Fibroblast of skin of back (primary cell): ENCODE measurements at regions not wholly inside any gene's neighbourhood (a gene's known extent, or its start where the extent isn't known, plus 50 kb on each side); places are given as distances from the start of the nearest gene placed in this dataset.
"Not testable (repeated sequence)": the region's sequence is repeated elsewhere in the genome, so short reads cannot be mapped to it uniquely, and the experiment has no call there.

Experiments
- DNase-seq: peaks from one replicate; pipeline ENCODE4 v3.0.0-alpha.2; 2013

- DNase-seq = no peak
Observed at GRCh38 chr4:31793907-31794306, 1073.7 kb downstream of the PCDH7 start.

DNA sequence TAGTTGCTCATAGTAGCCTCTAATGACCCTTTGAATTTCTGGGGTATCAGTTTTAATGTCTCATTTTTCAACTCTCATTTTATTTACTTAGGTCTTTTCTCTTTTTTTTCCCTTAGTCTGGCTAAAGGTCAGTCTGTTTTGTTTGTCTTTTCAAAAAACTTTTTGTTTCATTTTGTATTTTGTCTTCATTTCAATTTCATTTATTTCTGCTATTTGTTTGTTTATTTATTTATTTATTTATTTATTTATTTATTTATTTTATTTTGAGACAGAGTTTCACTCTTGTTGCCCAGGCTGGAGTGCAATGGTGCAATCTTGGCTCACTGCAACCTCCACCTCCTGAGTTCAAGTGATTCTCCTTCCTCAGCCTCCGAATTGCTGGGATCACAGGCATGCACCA is 1076.9 kb downstream of the PCDH7 start:
- not testable (repeated sequence) for DNase-seq

DNA sequence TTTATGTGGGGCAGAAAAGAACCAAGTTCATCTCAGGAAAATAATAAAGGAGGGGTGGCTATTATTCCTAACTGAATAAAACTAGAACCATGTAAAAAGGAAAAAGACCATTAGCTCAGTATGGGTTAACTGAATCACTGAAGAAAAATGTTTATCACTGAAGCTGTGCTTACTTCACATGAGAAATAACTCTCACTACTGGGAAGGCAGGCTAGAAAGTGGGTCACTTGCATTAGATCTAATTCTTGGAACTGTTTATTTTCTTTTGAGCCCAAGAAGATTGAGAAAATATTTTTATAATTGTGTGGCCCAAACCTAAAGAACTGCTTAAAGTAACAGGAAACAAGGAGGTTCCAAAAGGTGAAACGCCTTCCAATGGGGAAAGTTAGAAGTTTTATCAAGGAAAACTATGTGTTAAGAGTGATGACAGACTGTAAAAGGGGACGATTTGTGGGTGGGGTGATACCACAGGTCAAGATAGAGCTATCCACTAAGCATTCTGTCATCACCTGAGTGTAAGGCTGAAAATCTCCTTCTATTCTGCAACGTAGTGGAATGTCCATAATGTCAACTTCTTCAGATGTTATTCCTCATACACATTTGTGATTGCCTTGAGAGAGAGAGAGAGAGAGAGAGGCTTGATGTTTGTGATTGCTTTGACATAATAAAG is 1083.5 kb downstream of the PCDH7 start:
- peak; percentile 16 for DNase-seq

GRCh38 chr4:31807036-31807435 is 1086.9 kb downstream of the PCDH7 start:
- no peak for DNase-seq

DNA sequence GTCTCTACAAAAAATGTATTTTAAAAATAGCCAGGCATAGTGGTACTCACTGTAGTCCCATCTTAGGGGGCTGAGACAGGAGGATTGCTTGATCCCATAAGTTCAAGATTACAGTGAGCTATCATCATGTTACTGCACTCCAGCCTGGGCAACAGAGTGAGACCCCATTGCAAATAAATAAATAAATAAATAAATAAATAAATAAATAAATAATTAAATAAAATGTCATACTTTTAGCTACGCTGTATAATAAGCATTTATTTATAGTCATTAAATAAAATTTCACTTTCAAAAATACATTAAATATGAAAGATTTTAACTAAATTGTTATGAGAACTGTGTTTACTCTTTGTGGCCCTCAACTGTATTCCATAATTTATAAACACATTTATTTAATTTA is 1124.2 kb downstream of the PCDH7 start:
- DNase-seq = no peak

DNA sequence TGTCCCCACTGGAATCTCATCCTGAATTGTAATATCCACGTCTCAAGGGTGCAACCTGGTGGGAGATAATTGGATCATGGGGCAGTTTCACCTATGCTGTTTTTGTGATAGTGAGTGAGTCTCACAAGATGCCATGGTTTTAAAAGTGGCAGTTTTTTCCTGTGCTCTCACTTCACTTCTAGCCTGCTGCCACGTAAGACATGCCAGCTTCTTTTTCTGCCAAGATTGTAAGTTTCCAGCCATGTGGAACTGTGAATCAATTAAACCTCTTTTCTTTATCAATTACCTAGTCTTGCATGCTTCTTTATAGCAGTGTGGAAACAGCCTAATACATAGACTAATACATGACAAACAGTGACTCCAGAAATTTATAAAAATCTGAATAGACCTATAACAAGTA is 1131.8 kb downstream of the PCDH7 start:
- no peak for DNase-seq

GRCh38 chr4:31877429-31877828 is 1157.3 kb downstream of the PCDH7 start:
- DNase-seq = no peak

DNA sequence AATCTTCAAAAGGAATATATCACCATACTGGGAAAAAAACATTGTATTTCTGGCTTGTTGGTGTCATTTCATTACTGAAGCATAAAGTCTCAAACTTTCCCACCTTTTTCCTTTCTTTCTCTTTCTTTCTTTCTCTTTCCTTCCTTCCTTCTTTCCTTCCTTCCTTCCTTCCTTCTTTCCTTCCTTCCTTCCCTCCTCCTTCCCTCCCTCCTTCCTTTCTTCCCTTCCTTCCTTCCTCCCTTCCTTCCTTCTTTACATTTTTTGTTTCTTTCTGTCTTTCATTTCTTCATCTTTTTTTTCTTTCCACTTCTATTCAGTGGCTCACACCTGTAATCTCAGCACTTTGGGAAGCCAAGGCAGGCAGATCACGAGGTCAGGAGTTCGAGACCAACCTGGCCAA is 1160.7 kb downstream of the PCDH7 start:
- not testable (repeated sequence) for DNase-seq

GRCh38 chr4:31896349-31896748 is 1176.2 kb downstream of the PCDH7 start:
- no peak for DNase-seq

- no peak for DNase-seq
Observed at GRCh38 chr4:31905363-31905762, 1185.2 kb downstream of the PCDH7 start.

GRCh38 chr4:31908261-31908660 is 1188.1 kb downstream of the PCDH7 start:
- DNase-seq = no peak

GRCh38 chr4:31917334-31917733 is 1197.2 kb downstream of the PCDH7 start:
- DNase-seq = no peak

GRCh38 chr4:31918891-31919290 is 1198.7 kb downstream of the PCDH7 start:
- peak; percentile 6 for DNase-seq

GRCh38 chr4:31923634-31924033 is 1203.5 kb downstream of the PCDH7 start:
- no peak for DNase-seq

GRCh38 chr4:31929676-31930345 is 1209.6 kb downstream of the PCDH7 start:
- peak; percentile 4 for DNase-seq

DNA sequence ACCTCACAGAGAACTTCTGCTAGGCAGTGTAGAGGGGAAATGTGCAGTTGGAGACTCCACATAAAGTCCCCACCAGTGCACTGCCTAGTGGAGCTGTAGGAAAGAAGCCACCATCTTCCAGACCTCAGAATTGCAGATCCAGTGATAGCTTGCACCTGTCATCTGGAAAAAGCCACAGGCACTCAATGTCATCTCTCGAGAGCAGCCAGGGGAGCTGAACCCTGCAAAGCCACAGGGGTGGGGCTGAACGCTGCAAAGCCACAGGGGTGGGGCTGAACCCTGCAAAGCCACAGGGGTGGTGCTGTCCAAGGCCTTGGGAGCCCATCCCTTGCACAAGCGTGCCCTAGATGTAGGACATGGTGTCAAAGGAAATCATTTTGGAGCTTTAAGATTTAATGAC is 1226.3 kb downstream of the PCDH7 start:
- no peak for DNase-seq

GRCh38 chr4:31947101-31947500 is 1226.9 kb downstream of the PCDH7 start:
- DNase-seq = no peak

GRCh38 chr4:31949045-31949444 is 1228.9 kb downstream of the PCDH7 start:
- DNase-seq = peak; percentile 28

- no peak for DNase-seq
Observed at GRCh38 chr4:31955346-31955745, 1235.2 kb downstream of the PCDH7 start.

DNA sequence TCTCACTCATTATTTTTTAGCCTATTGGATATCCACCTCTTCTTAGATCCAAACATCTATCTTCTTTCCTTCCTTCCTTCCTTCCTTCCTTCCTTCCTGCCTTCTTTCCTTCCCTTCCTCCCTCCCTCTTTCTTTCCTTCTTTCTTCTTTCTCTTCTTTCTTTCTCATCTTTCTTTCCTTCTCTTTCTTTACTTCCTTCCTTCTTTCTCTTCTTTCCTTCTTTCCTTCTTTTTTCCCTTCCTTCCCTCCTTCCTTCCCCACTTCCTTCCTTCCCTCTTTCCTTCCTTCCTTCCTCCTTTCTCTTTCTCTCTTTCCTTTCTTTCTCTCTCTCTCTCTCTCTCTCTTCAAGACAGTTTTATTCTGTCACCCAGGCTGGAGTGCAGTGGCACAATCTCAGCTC is 1239.8 kb downstream of the PCDH7 start:
- DNase-seq = no peak

DNA sequence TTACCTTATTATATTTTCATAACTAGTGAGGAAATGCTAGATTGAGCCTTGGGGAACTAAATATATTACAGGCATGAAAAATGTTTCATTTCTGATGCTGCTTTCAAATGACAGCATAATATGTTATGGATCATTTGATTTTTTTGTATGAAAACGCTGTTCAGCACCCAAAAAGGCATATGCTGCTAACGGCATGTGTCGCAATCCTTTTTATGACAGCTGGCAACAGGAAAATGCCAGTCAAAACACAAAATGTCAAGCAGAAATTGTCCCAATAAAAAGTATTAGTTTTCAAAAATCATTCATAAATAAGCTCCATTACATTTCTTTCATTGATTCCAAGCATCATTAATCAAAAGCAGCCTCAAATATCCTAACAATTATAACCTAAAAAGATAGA is 1244.5 kb downstream of the PCDH7 start:
- DNase-seq = no peak

- no peak for DNase-seq
Observed at GRCh38 chr4:31968842-31969241, 1248.7 kb downstream of the PCDH7 start.

- DNase-seq = no peak
Observed at GRCh38 chr4:31974490-31975002, 1254.4 kb downstream of the PCDH7 start.

GRCh38 chr4:31979988-31980387 is 1259.8 kb downstream of the PCDH7 start:
- no peak for DNase-seq
